ENCODE measurements at regions not wholly inside any gene's neighbourhood (a gene's known extent, or its start where the extent isn't known, plus 50 kb on each side); places are given as distances from the start of the nearest gene placed in this dataset.
A peak's percentile ranks its signal among the peaks of the same experiment; 100 is the strongest.

DNA sequence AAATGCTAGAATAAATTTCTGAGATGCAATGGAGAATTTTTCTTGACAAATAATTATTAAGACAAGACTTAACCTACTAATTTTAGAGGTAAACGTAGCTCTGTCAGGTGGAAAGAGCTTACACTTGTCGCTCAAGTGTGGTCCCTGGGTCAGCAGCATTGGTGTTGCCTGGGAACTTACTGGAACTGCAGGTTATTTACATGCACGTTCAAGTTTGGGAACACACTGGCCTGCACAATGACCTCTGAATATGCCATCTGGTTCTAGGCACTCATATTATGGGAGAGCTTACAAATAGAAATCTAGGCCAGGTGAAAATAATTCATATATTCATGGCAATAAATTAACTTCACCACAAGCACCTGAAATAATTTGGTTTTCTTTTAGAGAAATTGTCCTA lies 88.5 kb upstream of the BCL9 start:
- Histone ChIP-seq H3K9me3 (ENCODE audit: control insufficient read depth in 5 of 5, low read length in 5 of 5) (peaks cover 0 to 3% (median 2%) of the 10 kb centered on the region in 5 donors), H3K4me1 (ENCODE audit: control insufficient read depth in 5 of 5, insufficient read depth in 5 of 5, low read length in 5 of 5) (no peaks in the 10 kb centered on the region), H3K27ac (ENCODE audit: low read depth, low read length) (no peak overlapping the region), H3K9ac (ENCODE audit: low read length in 5 of 5) (no peak overlapping the region), H3K27me3 (ENCODE audit: control insufficient read depth in 5 of 5, insufficient read depth in 4 of 5, low read length in 5 of 5) (no peaks in the 10 kb centered on the region), H3K36me3 (ENCODE audit: control insufficient read depth in 5 of 5, insufficient read depth in 5 of 5, low read length in 5 of 5) (no peaks in the 10 kb centered on the region), H3K4me3 (ENCODE audit: low read depth in 1 of 5, low read length in 5 of 5) (no peak overlapping the region)

DNA sequence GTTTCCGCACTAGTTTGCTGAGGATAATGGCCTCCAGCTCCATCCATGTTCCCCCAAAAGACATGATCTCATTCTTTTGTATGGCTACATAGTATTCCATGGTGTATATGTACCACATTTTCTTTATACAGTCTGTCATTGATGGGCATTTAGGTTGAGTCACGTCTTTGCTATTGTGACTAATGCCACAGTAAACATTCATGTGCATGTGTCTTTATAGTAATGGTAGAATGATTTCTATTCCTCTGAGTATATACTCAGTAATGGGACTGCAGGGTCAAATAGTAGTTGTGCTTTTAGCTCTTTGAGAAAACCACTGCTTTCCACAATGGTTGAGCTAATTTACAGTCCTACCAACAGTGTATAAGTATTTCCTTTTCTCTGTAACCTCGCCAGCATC lies 78.3 kb upstream of the BCL9 start:
- H3K9me3 ChIP-seq (ENCODE audit: control insufficient read depth in 5 of 5, low read length in 5 of 5): peaks cover 3 to 23% (median 11%) of the 10 kb centered on the region in 5 donors
- H3K36me3 ChIP-seq (ENCODE audit: control insufficient read depth in 5 of 5, insufficient read depth in 5 of 5, low read length in 5 of 5): no peaks in the 10 kb centered on the region
- H3K4me3 ChIP-seq (ENCODE audit: low read depth in 1 of 5, low read length in 5 of 5): no peak overlapping the region
- no peak overlapping the region for H3K9ac ChIP-seq (ENCODE audit: low read length in 5 of 5)
- H3K4me1 ChIP-seq (ENCODE audit: control insufficient read depth in 5 of 5, insufficient read depth in 5 of 5, low read length in 5 of 5): no peaks in the 10 kb centered on the region
- H3K27me3 ChIP-seq (ENCODE audit: control insufficient read depth in 5 of 5, insufficient read depth in 4 of 5, low read length in 5 of 5): no peaks in the 10 kb centered on the region
- no peak overlapping the region for H3K27ac ChIP-seq (ENCODE audit: low read depth, low read length)

GRCh38 chr1:147466543-147466942 lies 74.8 kb upstream of the BCL9 start:
- Histone ChIP-seq H3K27ac (ENCODE audit: low read depth, low read length) (no peak overlapping the region), H3K4me3 (ENCODE audit: low read depth in 1 of 5, low read length in 5 of 5) (no peak overlapping the region), H3K9me3 (ENCODE audit: control insufficient read depth in 5 of 5, low read length in 5 of 5) (peaks cover 3 to 23% (median 11%) of the 10 kb centered on the region in 5 donors), H3K36me3 (ENCODE audit: control insufficient read depth in 5 of 5, insufficient read depth in 5 of 5, low read length in 5 of 5) (no peaks in the 10 kb centered on the region), H3K4me1 (ENCODE audit: control insufficient read depth in 5 of 5, insufficient read depth in 5 of 5, low read length in 5 of 5) (peaks cover 0 to 16% (median 0%) of the 10 kb centered on the region in 5 donors), H3K9ac (ENCODE audit: low read length in 5 of 5) (no peak overlapping the region), H3K27me3 (ENCODE audit: control insufficient read depth in 5 of 5, insufficient read depth in 4 of 5, low read length in 5 of 5) (peaks cover 0 to 4% (median 0%) of the 10 kb centered on the region in 5 donors)

GRCh38 chr1:147470079-147470478 lies 71.2 kb upstream of the BCL9 start:
- Histone ChIP-seq H3K27me3 (ENCODE audit: control insufficient read depth in 5 of 5, insufficient read depth in 4 of 5, low read length in 5 of 5) (peaks cover 0 to 4% (median 0%) of the 10 kb centered on the region in 5 donors), H3K36me3 (ENCODE audit: control insufficient read depth in 5 of 5, insufficient read depth in 5 of 5, low read length in 5 of 5) (no peaks in the 10 kb centered on the region), H3K4me3 (ENCODE audit: low read depth in 1 of 5, low read length in 5 of 5) (no peak overlapping the region), H3K4me1 (ENCODE audit: control insufficient read depth in 5 of 5, insufficient read depth in 5 of 5, low read length in 5 of 5) (peaks cover 0 to 30% (median 5%) of the 10 kb centered on the region in 5 donors), H3K9ac (ENCODE audit: low read length in 5 of 5) (no peak overlapping the region), H3K27ac (ENCODE audit: low read depth, low read length) (no peak overlapping the region), H3K9me3 (ENCODE audit: control insufficient read depth in 5 of 5, low read length in 5 of 5) (peaks cover 3 to 21% (median 11%) of the 10 kb centered on the region in 5 donors)

GRCh38 chr1:147472489-147472888 lies 68.8 kb upstream of the BCL9 start:
- Histone ChIP-seq H3K27ac (ENCODE audit: low read depth, low read length) (peak overlapping the region; percentile 67), H3K9ac (ENCODE audit: low read length in 5 of 5) (peak overlapping the region in 1 of 5 donors; percentile 15), H3K9me3 (ENCODE audit: control insufficient read depth in 5 of 5, low read length in 5 of 5) (peaks cover 0 to 6% (median 0%) of the 10 kb centered on the region in 5 donors), H3K4me3 (ENCODE audit: low read depth in 1 of 5, low read length in 5 of 5) (no peak overlapping the region), H3K27me3 (ENCODE audit: control insufficient read depth in 5 of 5, insufficient read depth in 4 of 5, low read length in 5 of 5) (peaks cover 0 to 4% (median 0%) of the 10 kb centered on the region in 5 donors), H3K4me1 (ENCODE audit: control insufficient read depth in 5 of 5, insufficient read depth in 5 of 5, low read length in 5 of 5) (peaks cover 0 to 30% (median 5%) of the 10 kb centered on the region in 5 donors), H3K36me3 (ENCODE audit: control insufficient read depth in 5 of 5, insufficient read depth in 5 of 5, low read length in 5 of 5) (no peaks in the 10 kb centered on the region)

DNA sequence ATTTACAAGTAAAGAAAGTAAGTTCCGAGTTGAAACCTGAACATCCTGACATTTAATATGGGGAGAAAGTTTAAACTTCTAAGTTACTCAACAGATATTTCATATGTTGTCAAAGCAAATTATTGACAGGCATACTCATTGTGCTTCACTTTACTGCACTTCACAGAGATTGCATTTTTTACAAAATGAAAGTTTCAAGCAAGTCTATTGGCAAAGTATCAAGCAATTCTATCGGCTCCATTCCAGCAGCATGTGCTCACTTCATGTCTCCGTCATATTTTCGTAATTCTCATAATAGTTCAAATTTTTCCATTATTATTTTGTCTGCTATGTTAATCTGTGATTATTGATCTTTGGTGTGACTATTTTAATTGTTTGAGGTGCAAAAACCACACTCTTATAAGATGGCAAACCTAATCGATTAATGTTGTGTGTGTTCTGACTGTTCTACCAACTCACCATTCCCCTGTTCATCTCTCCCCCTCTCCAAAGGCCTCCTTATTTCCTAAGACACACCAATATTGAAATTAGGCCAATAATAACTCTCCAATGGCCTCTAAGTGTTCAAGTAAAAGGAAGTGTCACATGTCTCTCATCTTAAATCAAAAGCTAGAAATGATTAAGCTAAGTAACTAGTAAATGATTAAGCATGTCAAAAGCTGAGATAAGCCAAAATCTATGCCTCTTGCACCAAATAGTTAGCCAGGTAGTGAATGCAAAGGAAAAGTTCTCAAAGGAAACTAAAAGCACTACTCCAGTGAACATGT lies 68.2 kb upstream of the BCL9 start:
- H3K27ac ChIP-seq (ENCODE audit: low read depth, low read length): peak overlapping the region; percentile 67
- no peak overlapping the region for H3K4me3 ChIP-seq (ENCODE audit: low read depth in 1 of 5, low read length in 5 of 5)
- H3K4me1 ChIP-seq (ENCODE audit: control insufficient read depth in 5 of 5, insufficient read depth in 5 of 5, low read length in 5 of 5): peaks cover 0 to 30% (median 5%) of the 10 kb centered on the region in 5 donors
- H3K9ac ChIP-seq (ENCODE audit: low read length in 5 of 5): peak overlapping the region in 1 of 5 donors; percentile 15
- H3K27me3 ChIP-seq (ENCODE audit: control insufficient read depth in 5 of 5, insufficient read depth in 4 of 5, low read length in 5 of 5): peaks cover 0 to 4% (median 0%) of the 10 kb centered on the region in 5 donors
- no peaks in the 10 kb centered on the region for H3K9me3 ChIP-seq (ENCODE audit: control insufficient read depth in 5 of 5, low read length in 5 of 5)
- no peaks in the 10 kb centered on the region for H3K36me3 ChIP-seq (ENCODE audit: control insufficient read depth in 5 of 5, insufficient read depth in 5 of 5, low read length in 5 of 5)

- Histone ChIP-seq H3K4me3 (ENCODE audit: low read depth in 1 of 5, low read length in 5 of 5) (no peak overlapping the region), H3K36me3 (ENCODE audit: control insufficient read depth in 5 of 5, insufficient read depth in 5 of 5, low read length in 5 of 5) (no peaks in the 10 kb centered on the region), H3K9ac (ENCODE audit: low read length in 5 of 5) (no peak overlapping the region), H3K27ac (ENCODE audit: low read depth, low read length) (peak overlapping the region; percentile 67), H3K27me3 (ENCODE audit: control insufficient read depth in 5 of 5, insufficient read depth in 4 of 5, low read length in 5 of 5) (peaks cover 0 to under 1% (median 0%) of the 10 kb centered on the region in 5 donors), H3K4me1 (ENCODE audit: control insufficient read depth in 5 of 5, insufficient read depth in 5 of 5, low read length in 5 of 5) (peaks cover 0 to 30% (median 5%) of the 10 kb centered on the region in 5 donors), H3K9me3 (ENCODE audit: control insufficient read depth in 5 of 5, low read length in 5 of 5) (no peaks in the 10 kb centered on the region)
Measured at GRCh38 chr1:147473733-147474049, 67.6 kb upstream of the BCL9 start.

DNA sequence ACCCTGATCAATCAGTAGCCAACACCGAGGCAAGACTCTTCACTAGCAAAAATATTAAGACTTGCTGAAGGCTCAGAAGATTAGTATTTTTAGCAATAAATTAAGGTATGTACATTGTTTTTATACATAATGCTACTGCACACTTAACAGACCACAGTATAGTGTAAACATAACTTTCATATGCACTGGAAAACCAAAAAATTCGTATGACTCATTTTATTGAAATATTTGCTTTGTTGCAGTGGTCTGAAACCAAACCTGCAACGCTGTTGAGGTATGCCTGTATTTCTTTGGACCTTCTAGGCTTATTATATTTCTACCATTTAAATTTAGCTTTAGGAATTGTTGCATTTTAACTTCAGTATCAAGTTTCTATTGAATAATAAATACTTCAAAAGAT lies 65.8 kb upstream of the BCL9 start:
- H3K27ac ChIP-seq (ENCODE audit: low read depth, low read length): no peak overlapping the region
- H3K27me3 ChIP-seq (ENCODE audit: control insufficient read depth in 5 of 5, insufficient read depth in 4 of 5, low read length in 5 of 5): no peaks in the 10 kb centered on the region
- no peak overlapping the region for H3K9ac ChIP-seq (ENCODE audit: low read length in 5 of 5)
- no peaks in the 10 kb centered on the region for H3K9me3 ChIP-seq (ENCODE audit: control insufficient read depth in 5 of 5, low read length in 5 of 5)
- H3K4me3 ChIP-seq (ENCODE audit: low read depth in 1 of 5, low read length in 5 of 5): no peak overlapping the region
- H3K36me3 ChIP-seq (ENCODE audit: control insufficient read depth in 5 of 5, insufficient read depth in 5 of 5, low read length in 5 of 5): no peaks in the 10 kb centered on the region
- H3K4me1 ChIP-seq (ENCODE audit: control insufficient read depth in 5 of 5, insufficient read depth in 5 of 5, low read length in 5 of 5): peaks cover 0 to 24% (median 5%) of the 10 kb centered on the region in 5 donors

- Histone ChIP-seq H3K9me3 (ENCODE audit: control insufficient read depth in 5 of 5, low read length in 5 of 5) (no peaks in the 10 kb centered on the region), H3K9ac (ENCODE audit: low read length in 5 of 5) (no peak overlapping the region), H3K4me1 (ENCODE audit: control insufficient read depth in 5 of 5, insufficient read depth in 5 of 5, low read length in 5 of 5) (peaks cover 0 to 1% (median 0%) of the 10 kb centered on the region in 5 donors), H3K27ac (ENCODE audit: low read depth, low read length) (no peak overlapping the region), H3K27me3 (ENCODE audit: control insufficient read depth in 5 of 5, insufficient read depth in 4 of 5, low read length in 5 of 5) (no peaks in the 10 kb centered on the region), H3K36me3 (ENCODE audit: control insufficient read depth in 5 of 5, insufficient read depth in 5 of 5, low read length in 5 of 5) (no peaks in the 10 kb centered on the region), H3K4me3 (ENCODE audit: low read depth in 1 of 5, low read length in 5 of 5) (no peak overlapping the region)
Measured at GRCh38 chr1:147478521-147478920, 62.8 kb upstream of the BCL9 start.

- no peaks in the 10 kb centered on the region for H3K36me3 ChIP-seq (ENCODE audit: control insufficient read depth in 5 of 5, insufficient read depth in 5 of 5, low read length in 5 of 5)
- no peaks in the 10 kb centered on the region for H3K4me1 ChIP-seq (ENCODE audit: control insufficient read depth in 5 of 5, insufficient read depth in 5 of 5, low read length in 5 of 5)
- no peak overlapping the region for H3K27ac ChIP-seq (ENCODE audit: low read depth, low read length)
- no peak overlapping the region for H3K9ac ChIP-seq (ENCODE audit: low read length in 5 of 5)
- no peaks in the 10 kb centered on the region for H3K9me3 ChIP-seq (ENCODE audit: control insufficient read depth in 5 of 5, low read length in 5 of 5)
- no peak overlapping the region for H3K4me3 ChIP-seq (ENCODE audit: low read depth in 1 of 5, low read length in 5 of 5)
- H3K27me3 ChIP-seq (ENCODE audit: control insufficient read depth in 5 of 5, insufficient read depth in 4 of 5, low read length in 5 of 5): no peaks in the 10 kb centered on the region
Measured at GRCh38 chr1:147479864-147480564, 61.3 kb upstream of the BCL9 start.
